ENCODE measurements at regions not wholly inside any gene's neighbourhood (a gene's known extent, or its start where the extent isn't known, plus 50 kb on each side); places are given as distances from the start of the nearest gene placed in this dataset.

- intact Hi-C loops (cut with DNase I; ENCODE audit: low total_unique reads), result no loop called here
- DNase-seq (ENCODE audit: low spot score in 2 of 2), result no peak
- no peak overlapping the region for H3K4me3 ChIP-seq (ENCODE audit: low read depth, poor library complexity, severe bottlenecking)
- TF ChIP-seq CTCF (IDR thresholded peaks at IDR 0.05) (no peak), POLR2A (IDR thresholded peaks at IDR 0.05) (no peak)
Measured at GRCh38 chr3:20604659-20605058, 418.7 kb upstream of the SGO1 start.

GRCh38 chr3:20589275-20589674, 403.3 kb upstream of the SGO1 start:
- WGBS, 2 donors, result 85 to 91% methylated on average over 5 of the region's 5 CpGs
- no peak overlapping the region for H3K4me3 ChIP-seq (ENCODE audit: low read depth, poor library complexity, severe bottlenecking)
- intact Hi-C loops (cut with DNase I; ENCODE audit: low total_unique reads), result no loop called here
- TF ChIP-seq POLR2A (IDR thresholded peaks at IDR 0.05) (no peak), CTCF (IDR thresholded peaks at IDR 0.05) (no peak)
- no peak for DNase-seq (ENCODE audit: low spot score in 2 of 2)

GRCh38 chr3:20588781-20589180, 402.8 kb upstream of the SGO1 start:
- H3K4me3 ChIP-seq (ENCODE audit: low read depth, poor library complexity, severe bottlenecking), result no peak overlapping the region
- WGBS, 2 donors, result 92 to 95% methylated on average over 10 of the region's 10 CpGs
- intact Hi-C loops (cut with DNase I; ENCODE audit: low total_unique reads), result no loop called here
- DNase-seq (ENCODE audit: low spot score in 2 of 2), result no peak
- no peak for TF ChIP-seq CTCF (IDR thresholded peaks at IDR 0.05)
- no peak for TF ChIP-seq POLR2A (IDR thresholded peaks at IDR 0.05)

GRCh38 chr3:20583648-20584047, 397.6 kb upstream of the SGO1 start:
- no peak for TF ChIP-seq POLR2A (IDR thresholded peaks at IDR 0.05)
- TF ChIP-seq CTCF (IDR thresholded peaks at IDR 0.05), result no peak
- intact Hi-C loops (cut with DNase I; ENCODE audit: low total_unique reads), result no loop called here
- H3K4me3 ChIP-seq (ENCODE audit: low read depth, poor library complexity, severe bottlenecking), result no peak overlapping the region
- DNase-seq (ENCODE audit: low spot score in 2 of 2), result no peak

GRCh38 chr3:20576228-20576627, 390.2 kb upstream of the SGO1 start:
- no peak overlapping the region for H3K4me3 ChIP-seq (ENCODE audit: low read depth, poor library complexity, severe bottlenecking)
- intact Hi-C loops (cut with DNase I; ENCODE audit: low total_unique reads), result no loop called here
- TF ChIP-seq CTCF (IDR thresholded peaks at IDR 0.05) (no peak), POLR2A (IDR thresholded peaks at IDR 0.05) (no peak)
- WGBS, 2 donors, result 41 to 45% methylated on average over 3 of the region's 3 CpGs
- no peak for DNase-seq (ENCODE audit: low spot score in 2 of 2)

- no peak for DNase-seq (ENCODE audit: low spot score in 2 of 2)
- intact Hi-C loops (cut with DNase I; ENCODE audit: low total_unique reads), result no loop called here
- TF ChIP-seq POLR2A (IDR thresholded peaks at IDR 0.05), result no peak
- TF ChIP-seq CTCF (IDR thresholded peaks at IDR 0.05), result no peak
- 69 to 81% methylated on average over 2 of the region's 2 CpGs for WGBS, 2 donors
- H3K4me3 ChIP-seq (ENCODE audit: low read depth, poor library complexity, severe bottlenecking), result no peak overlapping the region
Measured at GRCh38 chr3:20575146-20575545, 389.1 kb upstream of the SGO1 start.
